ENCODE measurements at regions not wholly inside any gene's neighbourhood (a gene's known extent, or its start where the extent isn't known, plus 50 kb on each side); places are given as distances from the start of the nearest gene placed in this dataset.

GRCh38 chr13:24613128-24613527 lies 67.1 kb upstream of the ATP12A start:
- no peaks in the 10 kb centered on the region for H3K9me3 ChIP-seq
- no peak for TF ChIP-seq CTCF (IDR thresholded peaks at IDR 0.05)
- H3K4me1 ChIP-seq (ENCODE audit: control insufficient read depth in 1 of 2, low read depth in 2 of 2), result no peaks in the 10 kb centered on the region
- no peak overlapping the region for H3K27ac ChIP-seq
- no peak overlapping the region for H3K4me3 ChIP-seq
- ATAC-seq (ENCODE audit: insufficient number of reproducible peaks, low FRiP score, low read depth) (no peak), DNase-seq (ENCODE audit: low spot score) (no peak)
- no peaks in the 10 kb centered on the region for H3K36me3 ChIP-seq
- H3K27me3 ChIP-seq (replicated peaks; ENCODE audit: insufficient read depth), result no peaks in the 10 kb centered on the region

- Histone ChIP-seq H3K9me3 (no peaks in the 10 kb centered on the region), H3K27me3 (replicated peaks; ENCODE audit: insufficient read depth) (no peaks in the 10 kb centered on the region), H3K4me1 (ENCODE audit: control insufficient read depth in 1 of 2, low read depth in 2 of 2) (no peaks in the 10 kb centered on the region), H3K27ac (no peak overlapping the region), H3K36me3 (no peaks in the 10 kb centered on the region), H3K4me3 (no peak overlapping the region)
- TF ChIP-seq CTCF (IDR thresholded peaks at IDR 0.05), result no peak
- DNase-seq (ENCODE audit: low spot score) (no peak), ATAC-seq (ENCODE audit: insufficient number of reproducible peaks, low FRiP score, low read depth) (no peak)
Observed at GRCh38 chr13:24613755-24614154, 66.5 kb upstream of the ATP12A start.

GRCh38 chr13:24614306-24615080 lies 65.7 kb upstream of the ATP12A start:
- TF ChIP-seq CTCF (IDR thresholded peaks at IDR 0.05), result no peak
- no peak for ATAC-seq (ENCODE audit: insufficient number of reproducible peaks, low FRiP score, low read depth)
- no peaks in the 10 kb centered on the region for H3K27me3 ChIP-seq (replicated peaks; ENCODE audit: insufficient read depth)

GRCh38 chr13:24615114-24615513 lies 65.1 kb upstream of the ATP12A start:
- Histone ChIP-seq H3K36me3 (no peaks in the 10 kb centered on the region), H3K4me1 (ENCODE audit: control insufficient read depth in 1 of 2, low read depth in 2 of 2) (no peaks in the 10 kb centered on the region), H3K27ac (no peak overlapping the region), H3K9me3 (no peaks in the 10 kb centered on the region), H3K27me3 (replicated peaks; ENCODE audit: insufficient read depth) (no peaks in the 10 kb centered on the region), H3K4me3 (no peak overlapping the region)
- no peak for ATAC-seq (ENCODE audit: insufficient number of reproducible peaks, low FRiP score, low read depth)
- no peak for DNase-seq (ENCODE audit: low spot score)
- no peak for TF ChIP-seq CTCF (IDR thresholded peaks at IDR 0.05)

More at GRCh38 chr13:24614306-24615080, 65.7 kb upstream of the ATP12A start:
- no peaks in the 10 kb centered on the region for H3K36me3 ChIP-seq
- H3K27ac ChIP-seq, result no peak overlapping the region
- H3K4me1 ChIP-seq (ENCODE audit: control insufficient read depth in 1 of 2, low read depth in 2 of 2), result no peaks in the 10 kb centered on the region
- no peak overlapping the region for H3K4me3 ChIP-seq
- no peaks in the 10 kb centered on the region for H3K9me3 ChIP-seq
- DNase-seq (ENCODE audit: low spot score), result no peak

- DNase-seq (ENCODE audit: low spot score), result no peak
- Histone ChIP-seq H3K4me1 (ENCODE audit: control insufficient read depth in 1 of 2, low read depth in 2 of 2) (no peaks in the 10 kb centered on the region), H3K36me3 (no peaks in the 10 kb centered on the region), H3K27ac (no peak overlapping the region), H3K9me3 (no peaks in the 10 kb centered on the region), H3K27me3 (replicated peaks; ENCODE audit: insufficient read depth) (no peaks in the 10 kb centered on the region), H3K4me3 (no peak overlapping the region)
- no peak for TF ChIP-seq CTCF (IDR thresholded peaks at IDR 0.05)
- no peak for ATAC-seq (ENCODE audit: insufficient number of reproducible peaks, low FRiP score, low read depth)
Observed at GRCh38 chr13:24615911-24616472, 64.2 kb upstream of the ATP12A start.

All from thoracic aorta (tissue), 2 donors.